ENCODE measurements at regions not wholly inside any gene's neighbourhood (a gene's known extent, or its start where the extent isn't known, plus 50 kb on each side); places are given as distances from the start of the nearest gene placed in this dataset.

GRCh38 chr2:46844443-46844842 lies 71.2 kb downstream of the MCFD2 start:
- no peak for TF ChIP-seq MAX (IDR thresholded peaks at IDR 0.05; ENCODE audit: insufficient read depth, insufficient read length)
- no peak for TF ChIP-seq CTCF (IDR thresholded peaks at IDR 0.05; ENCODE audit: extremely low read depth in 1 of 2, insufficient read depth in 1 of 2, low read depth in 1 of 2, low read length in 2 of 2)
- TF ChIP-seq JUN (IDR thresholded peaks at IDR 0.05; ENCODE audit: borderline replicate concordance, insufficient read depth, insufficient read length, low read depth): no peak
- TF ChIP-seq POLR2AphosphoS5 (IDR thresholded peaks at IDR 0.05; ENCODE audit: insufficient read depth, low read depth, low read length): no peak
- TF ChIP-seq POLR2A (IDR thresholded peaks at IDR 0.05; ENCODE audit: low read depth, low read length): no peak
